SK-N-SH treated with all-trans-retinoic acid at 6 μM for 48 hours (cell line): ENCODE measurements at regions not wholly inside any gene's neighbourhood (a gene's known extent, or its start where the extent isn't known, plus 50 kb on each side); places are given as distances from the start of the nearest gene placed in this dataset.

Source experiments
- ATAC-seq: fragments of 200-7000 bp; cut with Tn5 transposase; 3 replicates; pipeline ENCODE4 v1.9.1; 2020; ENCODE audit warnings: mild to moderate bottlenecking, moderate library complexity
- ARNTL ChIP-seq: fragments of 450-650 bp; formaldehyde crosslinking; IDR thresholded peaks from 2 replicates; pipeline ENCODE4 v1.5.0; 2020; ENCODE audit warnings: low read depth, mild to moderate bottlenecking, moderate library complexity, borderline replicate concordance
- BACH2 ChIP-seq: fragments of 250-450 bp; sonication (Bioruptor Pico); IDR thresholded peaks from 2 replicates; pipeline ENCODE4 v1.9.0; 2021; ENCODE audit warnings: mild to moderate bottlenecking, borderline replicate concordance
- CREB5 ChIP-seq: fragments of 250-450 bp; sonication (Bioruptor Pico); IDR thresholded peaks from 2 replicates; pipeline ENCODE4 v1.5.1; 2020; ENCODE audit warnings: low read depth, mild to moderate bottlenecking, moderate library complexity
- CSDC2 ChIP-seq: fragments of 250-450 bp; sonication (Bioruptor Pico); IDR thresholded peaks from 2 replicates; pipeline ENCODE4 v1.5.0; 2020; ENCODE audit warnings: mild to moderate bottlenecking, moderate library complexity
- CSRNP3 ChIP-seq: fragments of 250-450 bp; sonication (Bioruptor Pico); IDR thresholded peaks from 2 replicates; pipeline ENCODE4 v1.5.1; 2021; ENCODE audit warnings: mild to moderate bottlenecking, moderate library complexity
- ESRRG ChIP-seq: fragments of 250-450 bp; sonication (Bioruptor Pico); IDR thresholded peaks from 2 replicates; pipeline ENCODE4 v1.6.1; 2021; ENCODE audit warnings: mild to moderate bottlenecking
- ISL1 ChIP-seq: fragments of 250-450 bp; sonication (Bioruptor Pico); IDR thresholded peaks from 2 replicates; pipeline ENCODE4 v2.1.2; 2022; ENCODE audit warnings: mild to moderate bottlenecking, moderate library complexity
- OSR1 ChIP-seq: fragments of 250-450 bp; sonication (Bioruptor Pico); IDR thresholded peaks from 2 replicates; pipeline ENCODE4 v1.8.0; 2022; ENCODE audit warnings: moderate library complexity, mild to moderate bottlenecking, inconsistent platforms
- PATZ1 ChIP-seq: fragments of 250-450 bp; sonication (Bioruptor Pico); IDR thresholded peaks from 2 replicates; pipeline ENCODE4 v1.8.0; 2020; ENCODE audit warnings: mild to moderate bottlenecking, moderate library complexity, borderline replicate concordance
- POU6F1 ChIP-seq: fragments of 250-450 bp; sonication (Bioruptor Pico); IDR thresholded peaks from 2 replicates; pipeline ENCODE4 v1.8.0; 2021; ENCODE audit warnings: low read depth, mild to moderate bottlenecking, moderate library complexity, borderline replicate concordance
- PPARA ChIP-seq: fragments of 250-450 bp; sonication (Bioruptor Pico); IDR thresholded peaks from 2 replicates; pipeline ENCODE4 v1.5.0; 2020; ENCODE audit warnings: mild to moderate bottlenecking, borderline replicate concordance
- RARB ChIP-seq: fragments of 250-450 bp; sonication (Bioruptor Pico); IDR thresholded peaks from 2 replicates; pipeline ENCODE4 v1.8.0; 2021; ENCODE audit warnings: mild to moderate bottlenecking, moderate library complexity
- TCF4 ChIP-seq: fragments of 250-450 bp; sonication (Bioruptor Pico); IDR thresholded peaks from 2 replicates; pipeline ENCODE4 v1.8.0; 2021; ENCODE audit warnings: mild to moderate bottlenecking, moderate library complexity, borderline replicate concordance
- TOX ChIP-seq: fragments of 250-450 bp; sonication (Bioruptor Pico); IDR thresholded peaks from 2 replicates; pipeline ENCODE4 v1.8.0; 2021; ENCODE audit warnings: mild to moderate bottlenecking, moderate library complexity, borderline replicate concordance
- ZC3H10 ChIP-seq: fragments of 250-450 bp; sonication (Bioruptor Pico); IDR thresholded peaks from 2 replicates; pipeline ENCODE4 v1.5.1; 2021; ENCODE audit warnings: mild to moderate bottlenecking, moderate library complexity
- ZFP3 ChIP-seq: fragments of 250-450 bp; sonication (Bioruptor Pico); IDR thresholded peaks from 2 replicates; pipeline ENCODE4 v1.5.0; 2020; ENCODE audit warnings: mild to moderate bottlenecking, moderate library complexity
- ZFP30 ChIP-seq: fragments of 450-650 bp; formaldehyde crosslinking; IDR thresholded peaks from 2 replicates; pipeline ENCODE4 v1.5.0; 2022; ENCODE audit warnings: mild to moderate bottlenecking, moderate library complexity
- ZNF565 ChIP-seq: fragments of 450-650 bp; formaldehyde crosslinking; conservative IDR thresholded peaks from 2 replicates; pipeline ENCODE4 v1.5.0; 2020; ENCODE audit warnings: low read depth, mild to moderate bottlenecking, moderate library complexity
- ZNF70 ChIP-seq: fragments of 450-650 bp; formaldehyde crosslinking; IDR thresholded peaks from 2 replicates; pipeline ENCODE4 v1.5.0; 2020; ENCODE audit warnings: mild to moderate bottlenecking, moderate library complexity
- ZNF8 ChIP-seq: fragments of 450-650 bp; formaldehyde crosslinking; IDR thresholded peaks from 2 replicates; pipeline ENCODE4 v1.5.0; 2020; ENCODE audit warnings: mild to moderate bottlenecking, moderate library complexity

- no peak for ATAC-seq
- no peak for TF ChIP-seq BACH2 (CRISPR knock-in tag)
- no peak for TF ChIP-seq TCF4 (CRISPR knock-in tag)
- no peak for TF ChIP-seq ZFP3 (CRISPR knock-in tag)
- TF ChIP-seq ISL1 = no peak
- no peak for TF ChIP-seq ZNF8 (CRISPR knock-in tag)
- no peak for TF ChIP-seq PATZ1 (CRISPR knock-in tag)
- no peak for TF ChIP-seq CSRNP3 (CRISPR knock-in tag)
- TF ChIP-seq RARB (CRISPR knock-in tag) = no peak
- no peak for TF ChIP-seq CREB5
- TF ChIP-seq ZFP30 (CRISPR knock-in tag) = no peak
- no peak for TF ChIP-seq TOX (CRISPR knock-in tag)
- TF ChIP-seq PPARA (CRISPR knock-in tag) = no peak
- TF ChIP-seq ZNF565 (CRISPR knock-in tag) = no peak
- no peak for TF ChIP-seq ZNF70 (CRISPR knock-in tag)
- TF ChIP-seq ARNTL (CRISPR knock-in tag) = no peak
Observed at GRCh38 chr10:47223236-47223635, 76.8 kb upstream of the GDF10 start.

GRCh38 chr10:47224546-47225218, 75.3 kb upstream of the GDF10 start:
- no peak for ATAC-seq
- no peak for TF ChIP-seq ARNTL (CRISPR knock-in tag)
- no peak for TF ChIP-seq PPARA (CRISPR knock-in tag)
- TF ChIP-seq CSDC2 (CRISPR knock-in tag) = no peak
- TF ChIP-seq ZFP30 (CRISPR knock-in tag) = no peak
- TF ChIP-seq ZC3H10 = no peak
- TF ChIP-seq OSR1 (CRISPR knock-in tag) = no peak
- TF ChIP-seq CSRNP3 (CRISPR knock-in tag) = no peak
- no peak for TF ChIP-seq CREB5
- no peak for TF ChIP-seq ZNF70 (CRISPR knock-in tag)
- no peak for TF ChIP-seq TOX (CRISPR knock-in tag)
- no peak for TF ChIP-seq ZNF8 (CRISPR knock-in tag)
- TF ChIP-seq ZNF565 (CRISPR knock-in tag) = no peak
- no peak for TF ChIP-seq TCF4 (CRISPR knock-in tag)
- no peak for TF ChIP-seq ISL1
- no peak for TF ChIP-seq ESRRG (CRISPR knock-in tag)

- ATAC-seq = no peak
- TF ChIP-seq TCF4 (CRISPR knock-in tag) = no peak
- TF ChIP-seq PPARA (CRISPR knock-in tag) = no peak
- TF ChIP-seq ESRRG (CRISPR knock-in tag) = no peak
- TF ChIP-seq PATZ1 (CRISPR knock-in tag) = no peak
- no peak for TF ChIP-seq ZNF565 (CRISPR knock-in tag)
- no peak for TF ChIP-seq POU6F1 (CRISPR knock-in tag)
- TF ChIP-seq BACH2 (CRISPR knock-in tag) = no peak
- no peak for TF ChIP-seq ARNTL (CRISPR knock-in tag)
Observed at GRCh38 chr10:47225219-47225927, 74.6 kb upstream of the GDF10 start.
